ENCODE measurements at regions not wholly inside any gene's neighbourhood (a gene's known extent, or its start where the extent isn't known, plus 50 kb on each side); places are given as distances from the start of the nearest gene placed in this dataset.

- no peak for TF ChIP-seq EZH2 (IDR thresholded peaks at IDR 0.05; ENCODE audit: insufficient read depth, low read length)
- TF ChIP-seq, protein P1, sequence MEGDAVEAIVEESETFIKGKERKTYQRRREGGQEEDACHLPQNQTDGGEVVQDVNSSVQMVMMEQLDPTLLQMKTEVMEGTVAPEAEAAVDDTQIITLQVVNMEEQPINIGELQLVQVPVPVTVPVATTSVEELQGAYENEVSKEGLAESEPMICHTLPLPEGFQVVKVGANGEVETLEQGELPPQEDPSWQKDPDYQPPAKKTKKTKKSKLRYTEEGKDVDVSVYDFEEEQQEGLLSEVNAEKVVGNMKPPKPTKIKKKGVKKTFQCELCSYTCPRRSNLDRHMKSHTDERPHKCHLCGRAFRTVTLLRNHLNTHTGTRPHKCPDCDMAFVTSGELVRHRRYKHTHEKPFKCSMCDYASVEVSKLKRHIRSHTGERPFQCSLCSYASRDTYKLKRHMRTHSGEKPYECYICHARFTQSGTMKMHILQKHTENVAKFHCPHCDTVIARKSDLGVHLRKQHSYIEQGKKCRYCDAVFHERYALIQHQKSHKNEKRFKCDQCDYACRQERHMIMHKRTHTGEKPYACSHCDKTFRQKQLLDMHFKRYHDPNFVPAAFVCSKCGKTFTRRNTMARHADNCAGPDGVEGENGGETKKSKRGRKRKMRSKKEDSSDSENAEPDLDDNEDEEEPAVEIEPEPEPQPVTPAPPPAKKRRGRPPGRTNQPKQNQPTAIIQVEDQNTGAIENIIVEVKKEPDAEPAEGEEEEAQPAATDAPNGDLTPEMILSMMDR (IDR thresholded peaks at IDR 0.05; ENCODE audit: insufficient read depth, low read depth, low read length) = no peak
- Mint-ChIP-seq H3K36me3 (ENCODE audit: low read depth, unreplicated experiment) (no peaks in the 10 kb centered on the region), H3K4me3 (ENCODE audit: unreplicated experiment) (no peak overlapping the region), H3K9me3 (ENCODE audit: unreplicated experiment) (no peaks in the 10 kb centered on the region), H3K27ac (ENCODE audit: unreplicated experiment) (no peak overlapping the region), H3K27me3 (ENCODE audit: low read depth, unreplicated experiment) (no peaks in the 10 kb centered on the region), H3K4me1 (ENCODE audit: low read depth, unreplicated experiment) (no peaks in the 10 kb centered on the region)
- H3K27me3 ChIP-seq (ENCODE audit: insufficient read depth, low read length) = no peaks in the 10 kb centered on the region
- H3K9ac ChIP-seq (ENCODE audit: low read length) = no peak overlapping the region
- DNase-seq (ENCODE audit: low read depth) = no peak
- no peaks in the 10 kb centered on the region for H3K4me1 ChIP-seq (ENCODE audit: insufficient read depth, low read length)
- H4K20me1 ChIP-seq (ENCODE audit: insufficient read depth, low read length) = no peaks in the 10 kb centered on the region
- no peak overlapping the region for H3K27ac ChIP-seq (ENCODE audit: low read depth, low read length)
- H2AFZ ChIP-seq (ENCODE audit: low read depth, low read length) = no peak overlapping the region
- H3K9me3 ChIP-seq (ENCODE audit: insufficient read depth, low read depth, low read length) = no peaks in the 10 kb centered on the region
- no peaks in the 10 kb centered on the region for H3K79me2 ChIP-seq (ENCODE audit: insufficient read depth, low read length)
- no peak overlapping the region for H3K4me3 ChIP-seq (ENCODE audit: insufficient read depth, low read depth, low read length)
- H3K36me3 ChIP-seq (ENCODE audit: insufficient read depth, low read length) = no peaks in the 10 kb centered on the region
- FAIRE-seq = no peak
- H3K4me2 ChIP-seq (ENCODE audit: low read length) = no peak overlapping the region
Measured at GRCh38 chr9:17938035-17938655, 359.3 kb downstream of the SH3GL2 start.

DNA sequence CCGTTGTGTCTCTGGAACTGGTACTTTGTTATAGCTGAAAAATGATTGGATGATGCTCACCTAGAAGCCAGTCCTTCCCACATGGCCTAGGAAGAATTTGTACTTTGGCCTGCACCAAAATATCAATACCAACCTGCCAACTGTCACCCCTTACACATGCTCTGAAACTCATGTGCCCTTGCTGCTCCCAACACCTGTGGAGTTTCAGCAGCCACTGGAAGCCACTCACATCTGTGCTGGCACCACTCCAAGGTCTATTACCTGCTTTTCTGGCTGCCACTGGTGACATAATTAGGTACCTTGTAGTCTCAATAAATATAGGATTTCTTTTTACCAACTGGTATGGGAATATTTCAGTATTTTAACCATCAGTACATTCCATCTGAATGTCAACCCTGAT is 363.6 kb downstream of the SH3GL2 start:
- DNase-seq (ENCODE audit: low read depth) = no peak
- Histone ChIP-seq H3K4me2 (ENCODE audit: low read length) (no peak overlapping the region), H4K20me1 (ENCODE audit: insufficient read depth, low read length) (no peaks in the 10 kb centered on the region), H3K36me3 (ENCODE audit: insufficient read depth, low read length) (no peaks in the 10 kb centered on the region), H3K4me1 (ENCODE audit: insufficient read depth, low read length) (no peaks in the 10 kb centered on the region), H3K9me3 (ENCODE audit: insufficient read depth, low read depth, low read length) (no peaks in the 10 kb centered on the region), H3K9ac (ENCODE audit: low read length) (no peak overlapping the region), H3K27ac (ENCODE audit: low read depth, low read length) (no peak overlapping the region), H3K4me3 (ENCODE audit: insufficient read depth, low read depth, low read length) (no peak overlapping the region), H2AFZ (ENCODE audit: low read depth, low read length) (no peak overlapping the region), H3K27me3 (ENCODE audit: insufficient read depth, low read length) (no peaks in the 10 kb centered on the region), H3K79me2 (ENCODE audit: insufficient read depth, low read length) (no peaks in the 10 kb centered on the region)
- no peak overlapping the region for H3K4me3 Mint-ChIP-seq (ENCODE audit: unreplicated experiment)
- H3K9me3 Mint-ChIP-seq (ENCODE audit: unreplicated experiment) = peaks cover 2% of the 10 kb centered on the region
- TF ChIP-seq EZH2 (IDR thresholded peaks at IDR 0.05; ENCODE audit: insufficient read depth, low read length) = no peak
- TF ChIP-seq, protein P1 (IDR thresholded peaks at IDR 0.05; ENCODE audit: insufficient read depth, low read depth, low read length) = no peak
- H3K27me3 Mint-ChIP-seq (ENCODE audit: low read depth, unreplicated experiment) = no peaks in the 10 kb centered on the region
- no peak for FAIRE-seq
- no peaks in the 10 kb centered on the region for H3K4me1 Mint-ChIP-seq (ENCODE audit: low read depth, unreplicated experiment)
- no peak overlapping the region for H3K27ac Mint-ChIP-seq (ENCODE audit: unreplicated experiment)
- H3K36me3 Mint-ChIP-seq (ENCODE audit: low read depth, unreplicated experiment) = no peaks in the 10 kb centered on the region

GRCh38 chr9:17955409-17955808 is 376.5 kb downstream of the SH3GL2 start:
- Histone ChIP-seq H3K4me2 (ENCODE audit: low read length) (no peak overlapping the region), H3K9me3 (ENCODE audit: insufficient read depth, low read depth, low read length) (no peaks in the 10 kb centered on the region), H3K79me2 (ENCODE audit: insufficient read depth, low read length) (no peaks in the 10 kb centered on the region), H2AFZ (ENCODE audit: low read depth, low read length) (no peak overlapping the region), H3K36me3 (ENCODE audit: insufficient read depth, low read length) (no peaks in the 10 kb centered on the region), H3K4me3 (ENCODE audit: insufficient read depth, low read depth, low read length) (no peak overlapping the region), H3K27ac (ENCODE audit: low read depth, low read length) (no peak overlapping the region), H3K4me1 (ENCODE audit: insufficient read depth, low read length) (no peaks in the 10 kb centered on the region), H3K9ac (ENCODE audit: low read length) (no peak overlapping the region), H4K20me1 (ENCODE audit: insufficient read depth, low read length) (no peaks in the 10 kb centered on the region), H3K27me3 (ENCODE audit: insufficient read depth, low read length) (no peaks in the 10 kb centered on the region)
- DNase-seq (ENCODE audit: low read depth) (no peak), FAIRE-seq (no peak)
- Mint-ChIP-seq H3K9me3 (ENCODE audit: unreplicated experiment) (no peaks in the 10 kb centered on the region), H3K4me3 (ENCODE audit: unreplicated experiment) (no peak overlapping the region), H3K27ac (ENCODE audit: unreplicated experiment) (no peak overlapping the region), H3K4me1 (ENCODE audit: low read depth, unreplicated experiment) (no peaks in the 10 kb centered on the region), H3K36me3 (ENCODE audit: low read depth, unreplicated experiment) (no peaks in the 10 kb centered on the region), H3K27me3 (ENCODE audit: low read depth, unreplicated experiment) (no peaks in the 10 kb centered on the region)
- TF ChIP-seq, protein P1 (IDR thresholded peaks at IDR 0.05; ENCODE audit: insufficient read depth, low read depth, low read length) = no peak
- no peak for TF ChIP-seq EZH2 (IDR thresholded peaks at IDR 0.05; ENCODE audit: insufficient read depth, low read length)

Data from astrocyte (in vitro differentiated cells and primary cell).